Lung (tissue), 11 donors: ENCODE measurements at regions not wholly inside any gene's neighbourhood (a gene's known extent, or its start where the extent isn't known, plus 50 kb on each side); places are given as distances from the start of the nearest gene placed in this dataset.

Experiments
- ATAC-seq: fragments of 200-7000 bp; cut with Tn5 transposase; one replicate; pipeline ENCODE4 v1.9.1; 2020; ENCODE audit warnings: moderate number of reproducible peaks; ENCODE audit not compliant: insufficient read depth, low FRiP score
- DNase-seq, 3 donors: peaks; one replicate each; pipeline ENCODE4 v3.0.0-alpha.2; 2013 to 2017
- H3K27ac ChIP-seq, 2 donors: one replicate each; pipeline ENCODE4 v1.5.1; 2013; ENCODE audit warnings: mild to moderate bottlenecking in 2 of 2, moderate library complexity in 2 of 2, control low read depth in 1 of 2, inconsistent platforms in 1 of 2, low read depth in 1 of 2, low read length in 1 of 2
- H3K27me3 ChIP-seq, 3 donors: one replicate each; pipeline ENCODE4 v1.5.1; 2013; ENCODE audit warnings: low read length in 2 of 3; ENCODE audit not compliant: control insufficient read depth in 3 of 3, insufficient read depth in 3 of 3
- H3K36me3 ChIP-seq, 4 donors: one replicate each; pipeline ENCODE4 v1.5.1; 2013; ENCODE audit warnings: low read length in 4 of 4, mild to moderate bottlenecking in 1 of 4, moderate library complexity in 1 of 4; ENCODE audit not compliant: control insufficient read depth in 4 of 4, insufficient read depth in 4 of 4
- H3K4me1 ChIP-seq, 5 donors: one replicate each; pipeline ENCODE4 v1.5.1; 2013; ENCODE audit warnings: low read length in 5 of 5, mild to moderate bottlenecking in 2 of 5, moderate library complexity in 1 of 5; ENCODE audit not compliant: control insufficient read depth in 5 of 5, insufficient read depth in 5 of 5
- H3K4me3 ChIP-seq: one replicate; pipeline ENCODE4 v1.5.1; 2013; ENCODE audit warnings: mild to moderate bottlenecking, control low read depth, moderate library complexity
- H3K9ac ChIP-seq, 2 donors: one replicate each; pipeline ENCODE4 v1.5.1; 2013; ENCODE audit warnings: low read length in 2 of 2, control low read depth in 1 of 2; ENCODE audit not compliant: insufficient read depth in 1 of 2
- H3K9me3 ChIP-seq, 4 donors: one replicate each; pipeline ENCODE4 v1.5.1; 2013; ENCODE audit warnings: low read length in 3 of 4, mild to moderate bottlenecking in 1 of 4, moderate library complexity in 1 of 4; ENCODE audit not compliant: control insufficient read depth in 4 of 4, insufficient read depth in 3 of 4
- WGBS, 2 donors: extraction: QIAGEN DNeasy Blood & Tissue Kit; methylation state at CpG; one replicate each; pipeline ENCODE4 v1.1.7; 2013; 5-methylcytosine and 5-hydroxymethylcytosine counted together
- TF ChIP-seq, protein P1 (sequence below): IDR thresholded peaks from 2 replicates; pipeline ENCODE4 v1.5.1; 2012; ENCODE audit warnings: mild to moderate bottlenecking; ENCODE audit errors: control extremely low read depth, extremely low read depth
- donor health status: control.
- donor health status: control.
- donor health status: Bipolar disorder and iron deficiency.
- donor health status: healthy.
- donor health status: DM: yes; HTN: yes; CAD: no.

DNA sequence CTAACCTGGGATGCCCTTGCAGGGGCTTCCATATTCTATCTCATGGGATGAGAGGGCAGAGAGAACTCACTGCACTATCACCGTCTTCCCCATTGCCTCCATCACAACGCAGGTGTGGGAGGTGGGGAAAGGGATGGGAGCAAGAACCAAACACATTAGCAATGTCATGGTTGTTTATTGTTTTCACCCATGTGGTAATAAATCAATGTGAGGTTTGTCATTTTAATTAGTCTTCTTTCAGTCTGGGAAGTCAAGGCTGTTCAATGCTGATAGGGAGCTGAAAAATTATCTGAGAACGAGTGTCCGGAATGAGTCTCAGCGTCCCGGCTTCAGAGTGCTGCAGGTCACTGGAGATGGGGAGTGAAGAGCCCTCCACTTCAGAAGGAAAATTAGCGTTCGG lies 268.5 kb downstream of the DUSP10 start:
- Histone ChIP-seq H3K27ac (no peak overlapping the region), H3K4me1 (peaks cover 0 to 5% (median 0%) of the 10 kb centered on the region in 5 donors), H3K27me3 (no peaks in the 10 kb centered on the region), H3K36me3 (no peaks in the 10 kb centered on the region), H3K9me3 (peaks cover 0 to 3% (median 0%) of the 10 kb centered on the region in 4 donors), H3K4me3 (no peak overlapping the region), H3K9ac (no peak overlapping the region)
- TF ChIP-seq, protein P1, sequence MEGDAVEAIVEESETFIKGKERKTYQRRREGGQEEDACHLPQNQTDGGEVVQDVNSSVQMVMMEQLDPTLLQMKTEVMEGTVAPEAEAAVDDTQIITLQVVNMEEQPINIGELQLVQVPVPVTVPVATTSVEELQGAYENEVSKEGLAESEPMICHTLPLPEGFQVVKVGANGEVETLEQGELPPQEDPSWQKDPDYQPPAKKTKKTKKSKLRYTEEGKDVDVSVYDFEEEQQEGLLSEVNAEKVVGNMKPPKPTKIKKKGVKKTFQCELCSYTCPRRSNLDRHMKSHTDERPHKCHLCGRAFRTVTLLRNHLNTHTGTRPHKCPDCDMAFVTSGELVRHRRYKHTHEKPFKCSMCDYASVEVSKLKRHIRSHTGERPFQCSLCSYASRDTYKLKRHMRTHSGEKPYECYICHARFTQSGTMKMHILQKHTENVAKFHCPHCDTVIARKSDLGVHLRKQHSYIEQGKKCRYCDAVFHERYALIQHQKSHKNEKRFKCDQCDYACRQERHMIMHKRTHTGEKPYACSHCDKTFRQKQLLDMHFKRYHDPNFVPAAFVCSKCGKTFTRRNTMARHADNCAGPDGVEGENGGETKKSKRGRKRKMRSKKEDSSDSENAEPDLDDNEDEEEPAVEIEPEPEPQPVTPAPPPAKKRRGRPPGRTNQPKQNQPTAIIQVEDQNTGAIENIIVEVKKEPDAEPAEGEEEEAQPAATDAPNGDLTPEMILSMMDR: no peak
- WGBS, 2 donors: 49 to 84% methylated on average over 8 of the region's 8 CpGs
- no peak for DNase-seq
- no peak for ATAC-seq

DNA sequence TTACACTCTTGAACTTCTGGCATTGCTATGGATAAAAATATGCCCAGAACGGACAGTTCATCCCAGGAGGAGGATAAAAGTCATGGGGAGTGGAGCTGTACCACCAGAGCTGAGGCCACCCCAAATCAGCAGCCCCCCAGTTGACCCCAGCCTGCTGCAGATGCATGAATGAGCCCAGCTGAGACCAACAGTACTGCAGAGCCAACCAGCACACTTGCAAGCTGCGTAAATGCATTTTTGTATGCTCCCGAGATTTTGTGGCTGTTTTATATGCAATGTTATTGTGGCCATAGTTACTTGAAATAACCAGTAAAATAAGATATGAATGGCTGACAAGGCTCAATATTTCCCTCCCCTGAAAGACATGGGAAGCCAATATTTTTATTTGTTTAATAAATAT lies 264.6 kb downstream of the DUSP10 start:
- no peak overlapping the region for H3K9ac ChIP-seq
- no peak overlapping the region for H3K4me3 ChIP-seq
- H3K9me3 ChIP-seq: peaks cover 0 to 2% (median 0%) of the 10 kb centered on the region in 4 donors
- no peak overlapping the region for H3K27ac ChIP-seq
- TF ChIP-seq, protein P1: no peak
- H3K27me3 ChIP-seq: no peaks in the 10 kb centered on the region
- H3K4me1 ChIP-seq: peaks cover 0 to 5% (median 0%) of the 10 kb centered on the region in 5 donors
- DNase-seq: no peak
- 83 to 90% methylated on average over 3 of the region's 3 CpGs for WGBS, 2 donors
- H3K36me3 ChIP-seq: no peaks in the 10 kb centered on the region
- ATAC-seq: no peak

DNA sequence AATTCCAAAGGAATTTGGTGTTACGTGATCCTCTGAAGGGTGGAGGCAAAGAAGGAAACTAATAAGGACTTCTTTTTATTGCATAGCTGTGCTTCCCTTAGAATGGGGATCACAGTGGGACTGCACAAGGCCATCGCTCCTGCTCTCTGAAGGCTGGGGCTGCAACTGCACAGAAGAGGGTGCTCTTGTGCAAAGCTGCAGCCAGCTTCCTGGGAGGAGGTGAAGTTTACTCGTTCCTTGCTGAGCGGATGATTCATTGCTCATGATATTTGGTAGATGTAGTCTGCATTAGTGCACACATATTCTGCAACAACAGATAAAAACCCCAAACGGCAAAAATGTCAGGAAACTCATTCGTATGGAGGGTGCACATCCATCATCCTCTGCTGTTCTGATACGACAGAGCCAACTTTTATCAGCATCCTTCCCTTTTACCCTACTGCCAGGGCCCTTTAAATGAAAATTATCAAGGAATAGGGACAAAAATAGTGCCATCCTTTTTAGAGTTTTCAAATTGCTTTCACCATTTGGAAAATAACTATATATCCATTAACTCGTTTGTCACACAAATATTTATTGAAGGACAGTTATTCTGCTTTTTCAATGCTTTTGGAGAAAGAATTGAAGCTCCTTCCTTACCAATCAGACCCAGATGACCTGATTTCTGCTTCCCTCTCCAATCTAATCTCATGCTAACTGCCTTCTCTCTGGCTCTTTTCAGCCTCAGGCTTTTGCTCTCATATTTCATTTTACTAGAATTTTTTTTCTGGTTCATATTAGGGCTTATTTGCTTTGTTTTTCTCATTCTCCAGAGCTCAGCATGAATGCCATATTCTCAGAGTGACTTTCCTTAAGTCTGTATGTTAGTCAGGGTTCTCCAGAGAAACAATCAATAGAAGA lies 263.6 kb downstream of the DUSP10 start:
- no peak overlapping the region for H3K27ac ChIP-seq
- DNase-seq: peak; percentile 48 to 67 (median 59)
- no peaks in the 10 kb centered on the region for H3K36me3 ChIP-seq
- ATAC-seq: peak; percentile 72
- no peaks in the 10 kb centered on the region for H3K27me3 ChIP-seq
- peaks cover 0 to 2% (median 0%) of the 10 kb centered on the region in 4 donors for H3K9me3 ChIP-seq
- H3K9ac ChIP-seq: no peak overlapping the region
- 25 to 34% methylated on average over 8 of the region's 8 CpGs for WGBS, 2 donors
- no peak overlapping the region for H3K4me3 ChIP-seq
- TF ChIP-seq, protein P1: peak; percentile 28
- peaks cover 0 to 5% (median 0%) of the 10 kb centered on the region in 5 donors for H3K4me1 ChIP-seq
